ENCODE measurements at regions not wholly inside any gene's neighbourhood (a gene's known extent, or its start where the extent isn't known, plus 50 kb on each side); places are given as distances from the start of the nearest gene placed in this dataset.

DNA sequence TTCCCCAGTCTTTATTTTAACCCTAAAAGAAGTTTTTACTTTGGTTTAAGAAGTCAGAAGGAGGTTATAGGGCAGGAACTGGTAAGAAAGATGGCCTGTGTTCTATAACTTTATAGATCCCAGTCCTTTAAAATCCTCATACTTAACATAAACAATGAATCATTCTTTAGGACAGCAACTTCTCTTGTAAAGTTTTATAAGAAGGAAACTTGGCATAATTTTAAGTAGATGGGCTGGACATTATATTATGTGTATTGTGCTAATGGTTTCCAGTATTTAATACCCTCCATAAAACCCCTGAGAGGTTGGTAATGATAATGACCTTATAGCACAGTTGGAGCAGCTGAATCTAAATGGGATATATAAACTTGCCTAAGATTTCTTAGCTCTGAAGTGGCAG is 247.2 kb downstream of the FAM170A start:
- ChIA-PET CTCF (no interaction called here), POLR2A (no interaction called here)
- no peaks in the 10 kb centered on the region for H3K9me3 ChIP-seq (ENCODE audit: control insufficient read depth, insufficient read depth, low read depth, low read length)
- no peak overlapping the region for H3K27ac ChIP-seq (ENCODE audit: extremely low read depth, low read depth, low read length)
- TF ChIP-seq ZSCAN23 (tag by site-specific recombination; IDR thresholded peaks at IDR 0.05) (no peak), ZNF610 (tag by site-specific recombination; IDR thresholded peaks at IDR 0.05; ENCODE audit: borderline replicate concordance) (no peak), ZSCAN30 (tag by site-specific recombination; IDR thresholded peaks at IDR 0.05) (no peak), ZNF341 (tag by site-specific recombination; IDR thresholded peaks at IDR 0.05; ENCODE audit: low read depth) (no peak)
- TF ChIP-seq, protein P1, sequence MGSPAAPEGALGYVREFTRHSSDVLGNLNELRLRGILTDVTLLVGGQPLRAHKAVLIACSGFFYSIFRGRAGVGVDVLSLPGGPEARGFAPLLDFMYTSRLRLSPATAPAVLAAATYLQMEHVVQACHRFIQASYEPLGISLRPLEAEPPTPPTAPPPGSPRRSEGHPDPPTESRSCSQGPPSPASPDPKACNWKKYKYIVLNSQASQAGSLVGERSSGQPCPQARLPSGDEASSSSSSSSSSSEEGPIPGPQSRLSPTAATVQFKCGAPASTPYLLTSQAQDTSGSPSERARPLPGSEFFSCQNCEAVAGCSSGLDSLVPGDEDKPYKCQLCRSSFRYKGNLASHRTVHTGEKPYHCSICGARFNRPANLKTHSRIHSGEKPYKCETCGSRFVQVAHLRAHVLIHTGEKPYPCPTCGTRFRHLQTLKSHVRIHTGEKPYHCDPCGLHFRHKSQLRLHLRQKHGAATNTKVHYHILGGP (tag by site-specific recombination; IDR thresholded peaks at IDR 0.05), result no peak
- no peak overlapping the region for H3K4me3 ChIP-seq (ENCODE audit: low read depth, low read length)
- no peaks in the 10 kb centered on the region for H3K4me1 ChIP-seq (ENCODE audit: control insufficient read depth, insufficient read depth, low read length)
- H3K36me3 ChIP-seq (ENCODE audit: control insufficient read depth in 2 of 2, insufficient read depth in 1 of 2, low read length in 2 of 2), result no peaks in the 10 kb centered on the region

DNA sequence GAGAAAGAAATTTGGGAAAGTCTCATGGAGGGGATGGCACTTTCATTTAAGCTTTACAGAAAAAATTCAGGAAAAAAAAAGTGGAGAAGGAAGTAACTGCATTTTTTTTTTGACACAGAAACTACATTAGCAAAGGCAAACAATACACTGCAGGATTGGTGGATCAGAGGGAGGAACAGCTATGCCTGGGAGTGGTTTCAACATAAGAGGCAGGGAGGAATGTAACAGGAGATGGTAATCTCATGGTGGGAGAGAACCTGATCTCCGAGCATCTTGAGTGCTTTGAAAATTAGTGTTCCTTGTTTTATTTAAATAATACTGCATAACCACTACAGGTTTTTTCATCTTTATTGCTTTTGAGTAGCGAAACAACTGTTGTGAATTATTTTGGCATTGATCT is 249.4 kb downstream of the FAM170A start:
- no peak overlapping the region for H3K4me3 ChIP-seq (ENCODE audit: low read depth, low read length)
- no peak overlapping the region for H3K27ac ChIP-seq (ENCODE audit: extremely low read depth, low read depth, low read length)
- no peaks in the 10 kb centered on the region for H3K4me1 ChIP-seq (ENCODE audit: control insufficient read depth, insufficient read depth, low read length)
- H3K9me3 ChIP-seq (ENCODE audit: control insufficient read depth, insufficient read depth, low read depth, low read length), result no peaks in the 10 kb centered on the region
- CTCF ChIA-PET, result no interaction called here
- no peaks in the 10 kb centered on the region for H3K36me3 ChIP-seq (ENCODE audit: control insufficient read depth in 2 of 2, insufficient read depth in 1 of 2, low read length in 2 of 2)
- TF ChIP-seq, protein P2, sequence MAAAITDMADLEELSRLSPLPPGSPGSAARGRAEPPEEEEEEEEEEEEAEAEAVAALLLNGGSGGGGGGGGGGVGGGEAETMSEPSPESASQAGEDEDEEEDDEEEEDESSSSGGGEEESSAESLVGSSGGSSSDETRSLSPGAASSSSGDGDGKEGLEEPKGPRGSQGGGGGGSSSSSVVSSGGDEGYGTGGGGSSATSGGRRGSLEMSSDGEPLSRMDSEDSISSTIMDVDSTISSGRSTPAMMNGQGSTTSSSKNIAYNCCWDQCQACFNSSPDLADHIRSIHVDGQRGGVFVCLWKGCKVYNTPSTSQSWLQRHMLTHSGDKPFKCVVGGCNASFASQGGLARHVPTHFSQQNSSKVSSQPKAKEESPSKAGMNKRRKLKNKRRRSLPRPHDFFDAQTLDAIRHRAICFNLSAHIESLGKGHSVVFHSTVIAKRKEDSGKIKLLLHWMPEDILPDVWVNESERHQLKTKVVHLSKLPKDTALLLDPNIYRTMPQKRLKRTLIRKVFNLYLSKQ (tag by site-specific recombination; IDR thresholded peaks at IDR 0.05; ENCODE audit: borderline replicate concordance), result no peak
- TF ChIP-seq PRDM1 (tag by site-specific recombination; IDR thresholded peaks at IDR 0.05) (no peak), MEIS1 (CRISPR knock-in tag; IDR thresholded peaks at IDR 0.05; ENCODE audit: borderline replicate concordance) (no peak), ZNF843 (tag by site-specific recombination; IDR thresholded peaks at IDR 0.05) (no peak), OVOL3 (tag by site-specific recombination; IDR thresholded peaks at IDR 0.05) (no peak), ZBTB8A (tag by site-specific recombination; IDR thresholded peaks at IDR 0.05) (no peak), ZNF501 (tag by site-specific recombination; IDR thresholded peaks at IDR 0.05) (no peak)
- TF ChIP-seq, protein P3, sequence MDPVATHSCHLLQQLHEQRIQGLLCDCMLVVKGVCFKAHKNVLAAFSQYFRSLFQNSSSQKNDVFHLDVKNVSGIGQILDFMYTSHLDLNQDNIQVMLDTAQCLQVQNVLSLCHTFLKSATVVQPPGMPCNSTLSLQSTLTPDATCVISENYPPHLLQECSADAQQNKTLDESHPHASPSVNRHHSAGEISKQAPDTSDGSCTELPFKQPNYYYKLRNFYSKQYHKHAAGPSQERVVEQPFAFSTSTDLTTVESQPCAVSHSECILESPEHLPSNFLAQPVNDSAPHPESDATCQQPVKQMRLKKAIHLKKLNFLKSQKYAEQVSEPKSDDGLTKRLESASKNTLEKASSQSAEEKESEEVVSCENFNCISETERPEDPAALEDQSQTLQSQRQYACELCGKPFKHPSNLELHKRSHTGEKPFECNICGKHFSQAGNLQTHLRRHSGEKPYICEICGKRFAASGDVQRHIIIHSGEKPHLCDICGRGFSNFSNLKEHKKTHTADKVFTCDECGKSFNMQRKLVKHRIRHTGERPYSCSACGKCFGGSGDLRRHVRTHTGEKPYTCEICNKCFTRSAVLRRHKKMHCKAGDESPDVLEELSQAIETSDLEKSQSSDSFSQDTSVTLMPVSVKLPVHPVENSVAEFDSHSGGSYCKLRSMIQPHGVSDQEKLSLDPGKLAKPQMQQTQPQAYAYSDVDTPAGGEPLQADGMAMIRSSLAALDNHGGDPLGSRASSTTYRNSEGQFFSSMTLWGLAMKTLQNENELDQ (tag by site-specific recombination; IDR thresholded peaks at IDR 0.05; ENCODE audit: low read depth), result no peak
- TF ChIP-seq, protein P4, sequence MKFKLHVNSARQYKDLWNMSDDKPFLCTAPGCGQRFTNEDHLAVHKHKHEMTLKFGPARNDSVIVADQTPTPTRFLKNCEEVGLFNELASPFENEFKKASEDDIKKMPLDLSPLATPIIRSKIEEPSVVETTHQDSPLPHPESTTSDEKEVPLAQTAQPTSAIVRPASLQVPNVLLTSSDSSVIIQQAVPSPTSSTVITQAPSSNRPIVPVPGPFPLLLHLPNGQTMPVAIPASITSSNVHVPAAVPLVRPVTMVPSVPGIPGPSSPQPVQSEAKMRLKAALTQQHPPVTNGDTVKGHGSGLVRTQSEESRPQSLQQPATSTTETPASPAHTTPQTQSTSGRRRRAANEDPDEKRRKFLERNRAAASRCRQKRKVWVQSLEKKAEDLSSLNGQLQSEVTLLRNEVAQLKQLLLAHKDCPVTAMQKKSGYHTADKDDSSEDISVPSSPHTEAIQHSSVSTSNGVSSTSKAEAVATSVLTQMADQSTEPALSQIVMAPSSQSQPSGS (tag by site-specific recombination; IDR thresholded peaks at IDR 0.05; ENCODE audit: low read depth), result no peak
- TF ChIP-seq, protein P5, sequence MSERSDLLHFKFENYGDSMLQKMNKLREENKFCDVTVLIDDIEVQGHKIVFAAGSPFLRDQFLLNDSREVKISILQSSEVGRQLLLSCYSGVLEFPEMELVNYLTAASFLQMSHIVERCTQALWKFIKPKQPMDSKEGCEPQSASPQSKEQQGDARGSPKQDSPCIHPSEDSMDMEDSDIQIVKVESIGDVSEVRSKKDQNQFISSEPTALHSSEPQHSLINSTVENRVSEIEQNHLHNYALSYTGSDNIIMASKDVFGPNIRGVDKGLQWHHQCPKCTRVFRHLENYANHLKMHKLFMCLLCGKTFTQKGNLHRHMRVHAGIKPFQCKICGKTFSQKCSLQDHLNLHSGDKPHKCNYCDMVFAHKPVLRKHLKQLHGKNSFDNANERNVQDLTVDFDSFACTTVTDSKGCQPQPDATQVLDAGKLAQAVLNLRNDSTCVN (tag by site-specific recombination; optimal IDR thresholded peaks at IDR 0.05), result no peak
- POLR2A ChIA-PET, result no interaction called here

All from HEK293 (cell line).